Natural killer cell (primary cell): ENCODE measurements at regions not wholly inside any gene's neighbourhood (a gene's known extent, or its start where the extent isn't known, plus 50 kb on each side); places are given as distances from the start of the nearest gene placed in this dataset.

Source experiments
- ATAC-seq, 3 donors: fragments of 150-1000 bp in 2 of 3; fragments of 200-7000 bp in 1 of 3; cut with Tn5 transposase; 1 replicate in 1 of 3; 2 replicates in 2 of 3; pipeline ENCODE4 v1.10.0; 2021; ENCODE audit warnings: mild to moderate bottlenecking in 2 of 3, moderate library complexity in 2 of 3
- DNase-seq, 2 donors: peaks; one replicate each; pipeline versions ENCODE4 v3.0.0 to v3.0.0-alpha.2; 2013 to 2021; ENCODE audit warnings: mixed read lengths in 1 of 2
- H3K27ac ChIP-seq: one replicate; pipeline ENCODE4 v1.5.1; 2013; ENCODE audit warnings: mild to moderate bottlenecking, low read length
- H3K27me3 ChIP-seq: one replicate; pipeline ENCODE4 v1.6.1; 2013; ENCODE audit warnings: low read length; ENCODE audit not compliant: control insufficient read depth, insufficient read depth
- H3K36me3 ChIP-seq: one replicate; pipeline ENCODE4 v1.6.1; 2013; ENCODE audit warnings: low read length; ENCODE audit not compliant: control insufficient read depth, insufficient read depth
- H3K4me1 ChIP-seq: one replicate; pipeline ENCODE4 v1.6.1; 2013; ENCODE audit warnings: low read length; ENCODE audit not compliant: control insufficient read depth, insufficient read depth
- H3K4me3 ChIP-seq: one replicate; pipeline ENCODE4 v1.5.1; 2013; ENCODE audit warnings: low read length
- H3K9me3 ChIP-seq: one replicate; pipeline ENCODE4 v1.6.1; 2013; ENCODE audit warnings: low read length; ENCODE audit not compliant: control insufficient read depth, insufficient read depth
- H3K27ac Mint-ChIP-seq, 2 donors: one replicate each; pipeline ENCODE4 v1.8.0; 2022; ENCODE audit warnings: mild to moderate bottlenecking in 2 of 2, mixed read lengths in 2 of 2, moderate library complexity in 1 of 2
- H3K27me3 Mint-ChIP-seq, 2 donors: one replicate each; pipeline ENCODE4 v1.8.0; 2022; ENCODE audit warnings: low read depth in 2 of 2, mixed read lengths in 2 of 2
- H3K36me3 Mint-ChIP-seq: one replicate; pipeline ENCODE4 v1.8.0; 2022; ENCODE audit warnings: mixed read lengths
- H3K4me1 Mint-ChIP-seq, 2 donors: one replicate each; pipeline ENCODE4 v1.8.0; 2022; ENCODE audit warnings: mixed read lengths in 2 of 2
- H3K4me3 Mint-ChIP-seq: one replicate; pipeline ENCODE4 v1.8.0; 2022; ENCODE audit warnings: mild to moderate bottlenecking, moderate library complexity, mixed read lengths
- H3K9me3 Mint-ChIP-seq, 2 donors: one replicate each; pipeline ENCODE4 v1.8.0; 2022; ENCODE audit warnings: mixed read lengths in 2 of 2
- CTCF ChIP-seq: fragments of 200-600 bp; IDR thresholded peaks from one replicate; pipeline ENCODE4 v1.8.0; 2022; ENCODE audit warnings: antibody characterized with exemption
- WGBS: methylation state at CpG from one replicate; pipeline ENCODE4 v1.1.7; 2013; ENCODE audit warnings: missing lambda C conversion rate; ENCODE audit not compliant: insufficient coverage; 5-methylcytosine and 5-hydroxymethylcytosine counted together
- intact Hi-C: fragments of 100-400 bp; cut with micrococcal nuclease; formaldehyde crosslinking; loops from one replicate; pipeline ENCODE4 v1.14.2; 2022

GRCh38 chr9:17003576-17004240 is 131.1 kb upstream of the CNTLN start:
- H3K9me3 ChIP-seq: no peaks in the 10 kb centered on the region
- Mint-ChIP-seq H3K27me3 (peaks cover 8 to 33% of the 10 kb centered on the region in 2 donors), H3K36me3 (no peaks in the 10 kb centered on the region), H3K27ac (no peak overlapping the region), H3K4me3 (no peak overlapping the region), H3K9me3 (no peaks in the 10 kb centered on the region), H3K4me1 (peaks cover 3 to 15% of the 10 kb centered on the region in 2 donors)
- H3K27me3 ChIP-seq: no peaks in the 10 kb centered on the region
- no peak for ATAC-seq
- TF ChIP-seq CTCF: no peak
- no peaks in the 10 kb centered on the region for H3K36me3 ChIP-seq
- H3K4me1 ChIP-seq: no peaks in the 10 kb centered on the region
- no peak for DNase-seq
- no peak overlapping the region for H3K27ac ChIP-seq
- intact Hi-C loops: no loop called here
- WGBS: 100% methylated on average over 1 of the region's 1 CpG
- H3K4me3 ChIP-seq: no peak overlapping the region

- DNase-seq (no peak), ATAC-seq (no peak)
- peaks cover 0 to 18% of the 10 kb centered on the region in 2 donors for H3K27me3 Mint-ChIP-seq
- Histone ChIP-seq H3K27ac (no peak overlapping the region), H3K36me3 (no peaks in the 10 kb centered on the region), H3K9me3 (peaks cover 2% of the 10 kb centered on the region), H3K4me3 (no peak overlapping the region), H3K4me1 (no peaks in the 10 kb centered on the region), H3K27me3 (no peaks in the 10 kb centered on the region)
- no peak for TF ChIP-seq CTCF
- H3K9me3 Mint-ChIP-seq: peaks cover 8% of the 10 kb centered on the region in 2 donors
- H3K4me1 Mint-ChIP-seq: no peaks in the 10 kb centered on the region
- H3K4me3 Mint-ChIP-seq: no peak overlapping the region
- peaks cover 29% of the 10 kb centered on the region for H3K36me3 Mint-ChIP-seq
- 75% methylated on average over 1 of the region's 2 CpGs for WGBS
- intact Hi-C loops: no loop called here
- no peak overlapping the region for H3K27ac Mint-ChIP-seq
Measured at GRCh38 chr9:16996901-16997491, 126.5 kb upstream of the BNC2 start.

- no peak overlapping the region for H3K27ac ChIP-seq
- no peaks in the 10 kb centered on the region for H3K27me3 ChIP-seq
- no peak overlapping the region for H3K27ac Mint-ChIP-seq
- intact Hi-C loops: no loop called here
- peaks cover 8% of the 10 kb centered on the region in 2 donors for H3K9me3 Mint-ChIP-seq
- no peak for TF ChIP-seq CTCF
- DNase-seq: no peak
- no peak overlapping the region for H3K4me3 Mint-ChIP-seq
- no peak for ATAC-seq
- 94% methylated on average over 2 of the region's 2 CpGs for WGBS
- peaks cover 9 to 20% of the 10 kb centered on the region in 2 donors for H3K27me3 Mint-ChIP-seq
- no peak overlapping the region for H3K4me3 ChIP-seq
- H3K9me3 ChIP-seq: peaks cover 2% of the 10 kb centered on the region
- peaks cover 2% of the 10 kb centered on the region in 2 donors for H3K4me1 Mint-ChIP-seq
- no peaks in the 10 kb centered on the region for H3K4me1 ChIP-seq
- peaks cover 27% of the 10 kb centered on the region for H3K36me3 Mint-ChIP-seq
- no peaks in the 10 kb centered on the region for H3K36me3 ChIP-seq
Measured at GRCh38 chr9:16992138-16992537, 121.7 kb upstream of the BNC2 start.
